SK-N-SH treated with all-trans-retinoic acid at 6 μM for 48 hours (cell line): ENCODE measurements at regions not wholly inside any gene's neighbourhood (a gene's known extent, or its start where the extent isn't known, plus 50 kb on each side); places are given as distances from the start of the nearest gene placed in this dataset.

ENCODE experiments used
- ATAC-seq: fragments of 200-7000 bp; cut with Tn5 transposase; 3 replicates; pipeline ENCODE4 v1.9.1; 2020; ENCODE audit warnings: mild to moderate bottlenecking, moderate library complexity
- ARNTL ChIP-seq: fragments of 450-650 bp; formaldehyde crosslinking; IDR thresholded peaks from 2 replicates; pipeline ENCODE4 v1.5.0; 2020; ENCODE audit warnings: low read depth, mild to moderate bottlenecking, moderate library complexity, borderline replicate concordance
- BACH2 ChIP-seq: fragments of 250-450 bp; sonication (Bioruptor Pico); IDR thresholded peaks from 2 replicates; pipeline ENCODE4 v1.9.0; 2021; ENCODE audit warnings: mild to moderate bottlenecking, borderline replicate concordance
- CREB5 ChIP-seq: fragments of 250-450 bp; sonication (Bioruptor Pico); IDR thresholded peaks from 2 replicates; pipeline ENCODE4 v1.5.1; 2020; ENCODE audit warnings: low read depth, mild to moderate bottlenecking, moderate library complexity
- CSDC2 ChIP-seq: fragments of 250-450 bp; sonication (Bioruptor Pico); IDR thresholded peaks from 2 replicates; pipeline ENCODE4 v1.5.0; 2020; ENCODE audit warnings: mild to moderate bottlenecking, moderate library complexity
- CSRNP3 ChIP-seq: fragments of 250-450 bp; sonication (Bioruptor Pico); IDR thresholded peaks from 2 replicates; pipeline ENCODE4 v1.5.1; 2021; ENCODE audit warnings: mild to moderate bottlenecking, moderate library complexity
- ESRRG ChIP-seq: fragments of 250-450 bp; sonication (Bioruptor Pico); IDR thresholded peaks from 2 replicates; pipeline ENCODE4 v1.6.1; 2021; ENCODE audit warnings: mild to moderate bottlenecking
- GLIS3 ChIP-seq: fragments of 250-450 bp; sonication (Bioruptor Pico); IDR thresholded peaks from 2 replicates; pipeline ENCODE4 v1.5.0; 2020; ENCODE audit warnings: mild to moderate bottlenecking, moderate library complexity
- ISL1 ChIP-seq: fragments of 250-450 bp; sonication (Bioruptor Pico); IDR thresholded peaks from 2 replicates; pipeline ENCODE4 v2.1.2; 2022; ENCODE audit warnings: mild to moderate bottlenecking, moderate library complexity
- OSR1 ChIP-seq: fragments of 250-450 bp; sonication (Bioruptor Pico); IDR thresholded peaks from 2 replicates; pipeline ENCODE4 v1.8.0; 2022; ENCODE audit warnings: moderate library complexity, mild to moderate bottlenecking, inconsistent platforms
- PATZ1 ChIP-seq: fragments of 250-450 bp; sonication (Bioruptor Pico); IDR thresholded peaks from 2 replicates; pipeline ENCODE4 v1.8.0; 2020; ENCODE audit warnings: mild to moderate bottlenecking, moderate library complexity, borderline replicate concordance
- POU6F1 ChIP-seq: fragments of 250-450 bp; sonication (Bioruptor Pico); IDR thresholded peaks from 2 replicates; pipeline ENCODE4 v1.8.0; 2021; ENCODE audit warnings: low read depth, mild to moderate bottlenecking, moderate library complexity, borderline replicate concordance
- PPARA ChIP-seq: fragments of 250-450 bp; sonication (Bioruptor Pico); IDR thresholded peaks from 2 replicates; pipeline ENCODE4 v1.5.0; 2020; ENCODE audit warnings: mild to moderate bottlenecking, borderline replicate concordance
- RARB ChIP-seq: fragments of 250-450 bp; sonication (Bioruptor Pico); IDR thresholded peaks from 2 replicates; pipeline ENCODE4 v1.8.0; 2021; ENCODE audit warnings: mild to moderate bottlenecking, moderate library complexity
- SNAI2 ChIP-seq: fragments of 250-450 bp; sonication (Bioruptor Pico); IDR thresholded peaks from 2 replicates; pipeline ENCODE4 v1.5.0; 2020; ENCODE audit warnings: mild to moderate bottlenecking, moderate library complexity
- TCF4 ChIP-seq: fragments of 250-450 bp; sonication (Bioruptor Pico); IDR thresholded peaks from 2 replicates; pipeline ENCODE4 v1.8.0; 2021; ENCODE audit warnings: mild to moderate bottlenecking, moderate library complexity, borderline replicate concordance
- TOX ChIP-seq: fragments of 250-450 bp; sonication (Bioruptor Pico); IDR thresholded peaks from 2 replicates; pipeline ENCODE4 v1.8.0; 2021; ENCODE audit warnings: mild to moderate bottlenecking, moderate library complexity, borderline replicate concordance
- TSHZ2 ChIP-seq: fragments of 250-450 bp; sonication (Bioruptor Pico); IDR thresholded peaks from 2 replicates; pipeline ENCODE4 v1.5.0; 2020; ENCODE audit warnings: mild to moderate bottlenecking, moderate library complexity
- ZC3H10 ChIP-seq: fragments of 250-450 bp; sonication (Bioruptor Pico); IDR thresholded peaks from 2 replicates; pipeline ENCODE4 v1.5.1; 2021; ENCODE audit warnings: mild to moderate bottlenecking, moderate library complexity
- ZFP3 ChIP-seq: fragments of 250-450 bp; sonication (Bioruptor Pico); IDR thresholded peaks from 2 replicates; pipeline ENCODE4 v1.5.0; 2020; ENCODE audit warnings: mild to moderate bottlenecking, moderate library complexity
- ZFP30 ChIP-seq: fragments of 450-650 bp; formaldehyde crosslinking; IDR thresholded peaks from 2 replicates; pipeline ENCODE4 v1.5.0; 2022; ENCODE audit warnings: mild to moderate bottlenecking, moderate library complexity
- ZNF565 ChIP-seq: fragments of 450-650 bp; formaldehyde crosslinking; conservative IDR thresholded peaks from 2 replicates; pipeline ENCODE4 v1.5.0; 2020; ENCODE audit warnings: low read depth, mild to moderate bottlenecking, moderate library complexity
- ZNF70 ChIP-seq: fragments of 450-650 bp; formaldehyde crosslinking; IDR thresholded peaks from 2 replicates; pipeline ENCODE4 v1.5.0; 2020; ENCODE audit warnings: mild to moderate bottlenecking, moderate library complexity
- ZNF8 ChIP-seq: fragments of 450-650 bp; formaldehyde crosslinking; IDR thresholded peaks from 2 replicates; pipeline ENCODE4 v1.5.0; 2020; ENCODE audit warnings: mild to moderate bottlenecking, moderate library complexity

GRCh38 chr5:91864962-91865361 lies 481.8 kb upstream of the ARRDC3 start:
- no peak for TF ChIP-seq ZNF8 (CRISPR knock-in tag)
- TF ChIP-seq ZNF565 (CRISPR knock-in tag), result no peak
- TF ChIP-seq ISL1, result no peak
- TF ChIP-seq CSDC2, result no peak
- TF ChIP-seq BACH2 (CRISPR knock-in tag), result no peak
- no peak for TF ChIP-seq RARB
- TF ChIP-seq SNAI2 (CRISPR knock-in tag), result no peak
- ATAC-seq, result peak; percentile 63

- ATAC-seq, result no peak; the same call in 2 of the 3 replicates
- peak; percentile 93 for TF ChIP-seq ISL1
- no peak for TF ChIP-seq ZNF8 (CRISPR knock-in tag)
- peak; percentile 78; the same call in 1 of the 2 replicates for TF ChIP-seq CSRNP3 (CRISPR knock-in tag)
- TF ChIP-seq CREB5 (CRISPR knock-in tag), result peak; percentile 90
- no peak for TF ChIP-seq ZNF70 (CRISPR knock-in tag)
- TF ChIP-seq ZNF565 (CRISPR knock-in tag), result no peak
- TF ChIP-seq OSR1 (CRISPR knock-in tag), result no peak
- TF ChIP-seq RARB, result peak; percentile 23; the same call in 1 of the 2 replicates
- TF ChIP-seq PPARA (CRISPR knock-in tag), result no peak
- TF ChIP-seq ARNTL (CRISPR knock-in tag), result no peak
- TF ChIP-seq SNAI2 (CRISPR knock-in tag), result no peak
- no peak for TF ChIP-seq ZFP3 (CRISPR knock-in tag)
- peak; percentile 67; the same call in 1 of the 2 replicates for TF ChIP-seq PATZ1
- TF ChIP-seq CSDC2, result no peak
- peak; percentile 89 for TF ChIP-seq TOX
- TF ChIP-seq ZFP30 (CRISPR knock-in tag), result no peak
- no peak for TF ChIP-seq GLIS3
- no peak for TF ChIP-seq POU6F1 (CRISPR knock-in tag)
- no peak for TF ChIP-seq TSHZ2 (CRISPR knock-in tag)
- TF ChIP-seq BACH2 (CRISPR knock-in tag), result no peak
- peak; percentile 96 for TF ChIP-seq TCF4
- TF ChIP-seq ESRRG (CRISPR knock-in tag), result no peak
- TF ChIP-seq ZC3H10 (CRISPR knock-in tag), result peak; percentile 91
- TF ChIP-seq, all 23 proteins: peak for 8
These were observed 468.6 kb upstream of the ARRDC3 start for GRCh38 chr5:91851670-91852069.

- TF ChIP-seq ISL1 (peak; percentile 85), ZC3H10 (CRISPR knock-in tag) (0 out of 2 replicates have a peak, but pooled peaks have one; percentile 26), PATZ1 (no peak)
- TF ChIP-seq, all 23 proteins: peak for 2
- ATAC-seq, result peak; percentile 50
These were observed 466.9 kb upstream of the ARRDC3 start for GRCh38 chr5:91850031-91850430.
